ENCODE measurements at regions not wholly inside any gene's neighbourhood (a gene's known extent, or its start where the extent isn't known, plus 50 kb on each side); places are given as distances from the start of the nearest gene placed in this dataset.

GRCh38 chr4:106767991-106768390, 268.1 kb downstream of the DKK2 start:
- no peak for DNase-seq (ENCODE audit: low read depth in 2 of 2)

- DNase-seq (ENCODE audit: low read depth in 2 of 2), result no peak
Observed at GRCh38 chr4:106766519-106766918, 269.6 kb downstream of the DKK2 start.

- no peak for DNase-seq (ENCODE audit: low read depth in 2 of 2)
Observed at GRCh38 chr4:106764774-106765173, 271.3 kb downstream of the DKK2 start.

- no peak for DNase-seq (ENCODE audit: low read depth in 2 of 2)
Observed at GRCh38 chr4:106762666-106763443, 273.3 kb downstream of the DKK2 start.

GRCh38 chr4:106753426-106753825, 282.7 kb downstream of the DKK2 start:
- no peak for DNase-seq (ENCODE audit: low read depth in 2 of 2)

- DNase-seq (ENCODE audit: low read depth in 2 of 2), result no peak
Observed at GRCh38 chr4:106746451-106746850, 289.7 kb downstream of the DKK2 start.

GRCh38 chr4:106738121-106738520, 298.0 kb downstream of the DKK2 start:
- DNase-seq (ENCODE audit: low read depth in 2 of 2), result no peak

GRCh38 chr4:106718548-106718947, 317.6 kb downstream of the DKK2 start:
- no peak for DNase-seq (ENCODE audit: low read depth in 2 of 2)

- DNase-seq (ENCODE audit: low read depth in 2 of 2), result no peak
Observed at GRCh38 chr4:106717091-106717490, 319.0 kb downstream of the DKK2 start.

- no peak for DNase-seq (ENCODE audit: low read depth in 2 of 2)
Observed at GRCh38 chr4:106715825-106716224, 320.3 kb downstream of the DKK2 start.

- no peak for DNase-seq (ENCODE audit: low read depth in 2 of 2)
Observed at GRCh38 chr4:106708464-106708816, 327.7 kb downstream of the DKK2 start.

- no peak for DNase-seq (ENCODE audit: low read depth in 2 of 2)
Observed at GRCh38 chr4:106707776-106708463, 328.2 kb downstream of the DKK2 start.

- DNase-seq (ENCODE audit: low read depth in 2 of 2), result no peak
Observed at GRCh38 chr4:106704253-106704870, 331.8 kb downstream of the DKK2 start.

GRCh38 chr4:106700321-106700720, 331.7 kb upstream of the GIMD1 start:
- DNase-seq (ENCODE audit: low read depth in 2 of 2), result no peak

- DNase-seq (ENCODE audit: low read depth in 2 of 2), result no peak
Observed at GRCh38 chr4:106698621-106699195, 330.1 kb upstream of the GIMD1 start.

GRCh38 chr4:106695501-106696262, 327.1 kb upstream of the GIMD1 start:
- no peak for DNase-seq (ENCODE audit: low read depth in 2 of 2)

- DNase-seq (ENCODE audit: low read depth in 2 of 2), result no peak
Observed at GRCh38 chr4:106694232-106694631, 325.7 kb upstream of the GIMD1 start.

GRCh38 chr4:106691749-106692148, 323.2 kb upstream of the GIMD1 start:
- DNase-seq (ENCODE audit: low read depth in 2 of 2), result no peak

GRCh38 chr4:106690487-106690886, 321.9 kb upstream of the GIMD1 start:
- DNase-seq (ENCODE audit: low read depth in 2 of 2), result no peak

- no peak for DNase-seq (ENCODE audit: low read depth in 2 of 2)
Observed at GRCh38 chr4:106687026-106687425, 318.4 kb upstream of the GIMD1 start.

GRCh38 chr4:106681381-106681921, 312.9 kb upstream of the GIMD1 start:
- DNase-seq (ENCODE audit: low read depth in 2 of 2), result no peak

- no peak for DNase-seq (ENCODE audit: low read depth in 2 of 2)
Observed at GRCh38 chr4:106679063-106679462, 310.5 kb upstream of the GIMD1 start.

Measured in activated CD4-positive, alpha-beta T cell treated with anti-CD3 and anti-CD28 coated beads for 24 hours (primary cell).